KMS-11 (cell line): ENCODE measurements at regions not wholly inside any gene's neighbourhood (a gene's known extent, or its start where the extent isn't known, plus 50 kb on each side); places are given as distances from the start of the nearest gene placed in this dataset.

Experiments
- H2AFZ ChIP-seq: fragments of 200-600 bp; sonication (generic); 2 replicates; pipeline ENCODE4 v1.6.1; 2016; ENCODE audit warnings: antibody characterized with exemption, mixed run types, low read depth
- H3K27ac ChIP-seq: fragments of 200-600 bp; sonication (generic); 2 replicates; pipeline ENCODE4 v1.6.1; 2016; ENCODE audit warnings: mild to moderate bottlenecking, mixed run types
- H3K27me3 ChIP-seq: fragments of 200-600 bp; sonication (generic); 2 replicates; pipeline ENCODE4 v1.6.1; 2017; ENCODE audit warnings: mild to moderate bottlenecking, low read depth, mixed run types, moderate library complexity; ENCODE audit not compliant: insufficient read depth
- H3K36me3 ChIP-seq: fragments of 200-600 bp; sonication (generic); 2 replicates; pipeline ENCODE4 v1.6.1; 2017; ENCODE audit warnings: mild to moderate bottlenecking, mixed run types; ENCODE audit not compliant: insufficient read depth
- H3K4me1 ChIP-seq: fragments of 200-600 bp; sonication (generic); 2 replicates; pipeline ENCODE4 v1.6.1; 2016; ENCODE audit warnings: mild to moderate bottlenecking, low read depth, mixed run types; ENCODE audit not compliant: poor library complexity, severe bottlenecking
- H3K4me2 ChIP-seq: fragments of 200-600 bp; sonication (generic); 2 replicates; pipeline ENCODE4 v1.7.0; 2016; ENCODE audit warnings: mild to moderate bottlenecking, mixed run types
- H3K4me3 ChIP-seq: fragments of 200-600 bp; sonication (generic); IDR thresholded peaks from 2 replicates; pipeline ENCODE4 v1.6.1; 2017; ENCODE audit warnings: low read depth, low read length, mixed read lengths; ENCODE audit not compliant: insufficient read depth
- H3K79me2 ChIP-seq: fragments of 200-600 bp; sonication (generic); 2 replicates; pipeline ENCODE4 v1.6.1; 2016; ENCODE audit warnings: low read depth, mixed run types; ENCODE audit not compliant: insufficient read depth
- H3K9ac ChIP-seq: fragments of 200-600 bp; sonication (generic); 2 replicates; pipeline ENCODE4 v1.6.1; 2016; ENCODE audit warnings: mild to moderate bottlenecking, mixed run types
- H4K20me1 ChIP-seq: fragments of 200-600 bp; sonication (generic); 2 replicates; pipeline ENCODE4 v1.6.1; 2016; ENCODE audit warnings: mild to moderate bottlenecking, mixed run types; ENCODE audit not compliant: insufficient read depth
- TF ChIP-seq, protein P1 (sequence below): fragments of 200-600 bp; sonication (generic); conservative IDR thresholded peaks from 2 replicates; pipeline ENCODE4 v1.6.1; 2017; ENCODE audit warnings: low read depth, mild to moderate bottlenecking, antibody characterized with exemption, low read length, moderate library complexity, mixed read lengths

DNA sequence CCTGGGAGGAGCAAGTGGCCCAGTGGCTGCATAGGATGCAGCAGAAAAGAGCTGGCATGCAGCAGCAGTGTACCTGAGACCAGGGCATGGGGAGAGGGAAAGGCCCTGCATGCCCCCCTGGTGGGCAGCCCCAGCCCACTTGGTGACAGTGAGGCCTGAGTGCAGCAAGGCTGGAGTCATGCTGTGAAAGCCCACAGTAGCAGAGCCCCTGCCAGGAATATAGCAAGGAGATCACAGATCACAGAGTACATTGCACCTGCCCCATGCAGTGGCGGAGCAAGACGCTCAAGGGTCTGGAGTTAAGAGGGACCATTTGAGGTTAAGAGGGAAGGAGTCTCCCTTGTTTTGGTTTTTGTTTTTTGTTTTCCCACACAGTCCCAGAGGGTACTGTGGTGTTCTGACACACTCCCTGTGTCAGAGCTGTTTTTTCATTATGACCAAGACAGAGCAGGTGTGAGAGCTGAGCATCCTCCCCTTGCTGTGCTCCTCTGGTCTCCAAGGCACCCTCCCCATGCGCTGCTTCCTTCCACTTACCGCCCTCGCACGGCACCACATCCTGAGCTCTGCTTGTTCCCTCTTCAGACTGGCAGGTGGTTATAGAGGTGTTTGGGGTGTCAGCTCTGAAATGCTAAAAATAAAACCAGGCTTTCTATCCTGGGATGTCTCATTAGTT is 85.0 kb upstream of the UBL3 start:
- no peak overlapping the region for H3K4me2 ChIP-seq
- H3K4me3 ChIP-seq: no peak overlapping the region
- no peak overlapping the region for H2AFZ ChIP-seq

DNA sequence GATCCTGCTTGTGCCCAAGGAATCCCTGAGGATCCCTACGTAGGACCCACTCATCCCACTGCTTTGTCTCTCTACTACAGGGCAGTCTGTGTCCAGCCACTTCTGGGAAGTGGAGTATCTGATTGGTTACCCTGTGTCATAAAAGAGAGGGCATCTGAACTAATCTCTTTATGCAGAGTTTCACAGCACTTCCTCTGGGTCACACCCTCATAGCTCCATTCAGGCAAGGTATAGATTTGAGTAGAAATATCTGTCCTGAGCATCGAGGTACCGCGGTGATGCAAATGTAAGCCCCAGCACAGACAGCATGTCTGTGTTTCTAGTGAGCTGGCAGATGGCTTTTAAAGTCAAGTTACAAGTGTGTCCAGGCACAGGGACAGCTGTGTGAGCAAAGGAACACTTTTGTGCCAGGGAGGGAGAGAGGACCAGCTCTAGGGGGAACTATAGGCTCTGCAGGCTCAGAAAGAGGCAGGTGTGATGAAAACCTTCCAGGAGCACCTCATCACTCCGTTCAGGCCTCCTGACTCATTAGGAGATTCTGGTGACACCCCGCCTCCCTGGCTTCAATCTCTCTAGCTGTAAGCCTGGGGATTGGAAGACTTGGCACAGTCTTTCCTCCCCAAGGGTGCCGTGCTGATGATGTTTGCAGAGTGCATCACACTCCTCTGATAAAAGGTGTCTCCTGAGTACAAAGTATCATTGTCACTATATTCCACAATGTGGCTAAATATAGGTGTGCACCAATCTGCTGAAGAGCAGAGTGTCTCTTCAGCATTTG is 84.3 kb upstream of the UBL3 start:
- no peaks in the 10 kb centered on the region for H3K27me3 ChIP-seq
- no peak overlapping the region for H3K27ac ChIP-seq
- TF ChIP-seq, protein P1, sequence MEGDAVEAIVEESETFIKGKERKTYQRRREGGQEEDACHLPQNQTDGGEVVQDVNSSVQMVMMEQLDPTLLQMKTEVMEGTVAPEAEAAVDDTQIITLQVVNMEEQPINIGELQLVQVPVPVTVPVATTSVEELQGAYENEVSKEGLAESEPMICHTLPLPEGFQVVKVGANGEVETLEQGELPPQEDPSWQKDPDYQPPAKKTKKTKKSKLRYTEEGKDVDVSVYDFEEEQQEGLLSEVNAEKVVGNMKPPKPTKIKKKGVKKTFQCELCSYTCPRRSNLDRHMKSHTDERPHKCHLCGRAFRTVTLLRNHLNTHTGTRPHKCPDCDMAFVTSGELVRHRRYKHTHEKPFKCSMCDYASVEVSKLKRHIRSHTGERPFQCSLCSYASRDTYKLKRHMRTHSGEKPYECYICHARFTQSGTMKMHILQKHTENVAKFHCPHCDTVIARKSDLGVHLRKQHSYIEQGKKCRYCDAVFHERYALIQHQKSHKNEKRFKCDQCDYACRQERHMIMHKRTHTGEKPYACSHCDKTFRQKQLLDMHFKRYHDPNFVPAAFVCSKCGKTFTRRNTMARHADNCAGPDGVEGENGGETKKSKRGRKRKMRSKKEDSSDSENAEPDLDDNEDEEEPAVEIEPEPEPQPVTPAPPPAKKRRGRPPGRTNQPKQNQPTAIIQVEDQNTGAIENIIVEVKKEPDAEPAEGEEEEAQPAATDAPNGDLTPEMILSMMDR: no peak
- H2AFZ ChIP-seq: no peak overlapping the region
- H3K4me1 ChIP-seq: no peaks in the 10 kb centered on the region
- no peaks in the 10 kb centered on the region for H4K20me1 ChIP-seq
- no peak overlapping the region for H3K4me2 ChIP-seq
- H3K36me3 ChIP-seq: no peaks in the 10 kb centered on the region
- H3K9ac ChIP-seq: no peak overlapping the region
- no peaks in the 10 kb centered on the region for H3K79me2 ChIP-seq
- no peak overlapping the region for H3K4me3 ChIP-seq

More for the DNA sequence above, 85.0 kb upstream of the UBL3 start:
- H4K20me1 ChIP-seq: no peaks in the 10 kb centered on the region
- no peak overlapping the region for H3K9ac ChIP-seq
- no peak overlapping the region for H3K27ac ChIP-seq
- no peaks in the 10 kb centered on the region for H3K27me3 ChIP-seq
- no peaks in the 10 kb centered on the region for H3K36me3 ChIP-seq
- no peaks in the 10 kb centered on the region for H3K4me1 ChIP-seq
- TF ChIP-seq, protein P1: no peak
- no peaks in the 10 kb centered on the region for H3K79me2 ChIP-seq

DNA sequence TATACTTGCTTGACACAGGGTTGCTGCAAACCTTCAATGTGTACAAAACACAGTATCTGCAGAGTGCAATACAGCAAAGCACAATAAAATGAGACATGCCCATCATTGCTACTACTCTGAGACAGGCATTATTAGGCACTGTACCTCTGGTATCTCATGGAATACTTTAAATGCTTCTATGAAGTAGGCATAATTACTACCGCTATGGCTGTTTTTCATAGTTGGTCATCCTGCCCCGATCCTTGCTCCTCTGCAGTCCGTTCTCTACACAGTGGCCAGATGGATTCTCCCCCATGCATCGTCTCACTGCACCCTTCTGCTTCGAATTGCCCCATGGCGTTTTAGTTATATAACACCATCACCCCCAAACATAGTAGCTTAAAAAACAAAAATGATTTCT is 83.0 kb upstream of the UBL3 start:
- no peaks in the 10 kb centered on the region for H3K79me2 ChIP-seq
- H3K27me3 ChIP-seq: no peaks in the 10 kb centered on the region
- no peak overlapping the region for H3K4me3 ChIP-seq
- no peak overlapping the region for H3K27ac ChIP-seq
- no peaks in the 10 kb centered on the region for H4K20me1 ChIP-seq
- H3K4me1 ChIP-seq: no peaks in the 10 kb centered on the region
- no peak overlapping the region for H2AFZ ChIP-seq
- H3K4me2 ChIP-seq: no peak overlapping the region
- no peaks in the 10 kb centered on the region for H3K36me3 ChIP-seq
- TF ChIP-seq, protein P1: no peak
- H3K9ac ChIP-seq: no peak overlapping the region

DNA sequence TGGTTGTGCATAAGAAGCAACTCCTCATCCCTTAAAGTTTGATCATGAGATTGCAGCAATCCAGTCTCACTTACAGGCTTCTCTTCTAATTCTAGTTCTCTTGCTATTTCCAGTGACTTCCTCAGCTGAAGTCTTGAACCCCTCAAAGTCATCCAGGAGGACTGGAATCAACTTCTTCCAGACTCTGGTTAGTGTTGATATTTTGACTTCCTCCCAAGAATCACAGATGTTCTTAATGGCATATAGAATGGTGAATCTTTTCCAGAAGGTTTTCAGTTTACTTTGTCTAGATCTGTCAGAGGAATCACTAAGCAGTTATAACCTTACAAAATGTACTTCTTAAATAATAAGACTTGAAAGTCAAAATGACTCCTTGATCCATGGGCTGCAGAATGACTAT is 81.3 kb upstream of the UBL3 start:
- Histone ChIP-seq H3K79me2 (no peaks in the 10 kb centered on the region), H3K9ac (no peak overlapping the region), H3K36me3 (no peaks in the 10 kb centered on the region), H3K4me1 (no peaks in the 10 kb centered on the region), H3K4me2 (no peak overlapping the region), H3K27me3 (no peaks in the 10 kb centered on the region), H3K4me3 (no peak overlapping the region), H4K20me1 (no peaks in the 10 kb centered on the region), H2AFZ (no peak overlapping the region), H3K27ac (no peak overlapping the region)
- TF ChIP-seq, protein P1: no peak
